BJ (cell line): ENCODE measurements at regions not wholly inside any gene's neighbourhood (a gene's known extent, or its start where the extent isn't known, plus 50 kb on each side); places are given as distances from the start of the nearest gene placed in this dataset.

Source experiments
- CTCF ChIA-PET: fragments of 350-600 bp; formaldehyde crosslinking; extraction: SDS; loops from one replicate; lab custom pipeline; 2021; ENCODE audit warnings: antibody characterized with exemption, inconsistent platforms; lab: Yijun Ruan, JAX
- POLR2A ChIA-PET: fragments of 300-600 bp; sonication (Branson Sonifier 250); formaldehyde crosslinking; extraction: SDS; loops from one replicate; lab custom pipeline; 2021; ENCODE audit warnings: antibody characterized with exemption; lab: Charles Lee
- DNase-seq: peaks from one replicate; pipeline ENCODE4 v3.0.0-alpha.2; 2011; ENCODE audit warnings: low read depth
- H3K27me3 ChIP-seq: 2 replicates; pipeline ENCODE4 v1.6.0; 2011; ENCODE audit warnings: low read length; ENCODE audit not compliant: control insufficient read depth, insufficient read depth
- H3K36me3 ChIP-seq: 2 replicates; pipeline ENCODE4 v1.5.1; 2011; ENCODE audit warnings: low read length; ENCODE audit not compliant: control insufficient read depth, insufficient read depth
- H3K4me3 ChIP-seq: 2 replicates; pipeline ENCODE4 v1.5.1; 2011; ENCODE audit warnings: low read depth, mild to moderate bottlenecking, control low read depth, low read length
- TF ChIP-seq, protein P1 (sequence below): IDR thresholded peaks from 2 replicates; pipeline ENCODE4 v1.5.1; 2011; ENCODE audit warnings: low read depth, mild to moderate bottlenecking, control low read depth, inconsistent platforms, low read length, moderate library complexity; ENCODE audit not compliant: insufficient read depth

DNA sequence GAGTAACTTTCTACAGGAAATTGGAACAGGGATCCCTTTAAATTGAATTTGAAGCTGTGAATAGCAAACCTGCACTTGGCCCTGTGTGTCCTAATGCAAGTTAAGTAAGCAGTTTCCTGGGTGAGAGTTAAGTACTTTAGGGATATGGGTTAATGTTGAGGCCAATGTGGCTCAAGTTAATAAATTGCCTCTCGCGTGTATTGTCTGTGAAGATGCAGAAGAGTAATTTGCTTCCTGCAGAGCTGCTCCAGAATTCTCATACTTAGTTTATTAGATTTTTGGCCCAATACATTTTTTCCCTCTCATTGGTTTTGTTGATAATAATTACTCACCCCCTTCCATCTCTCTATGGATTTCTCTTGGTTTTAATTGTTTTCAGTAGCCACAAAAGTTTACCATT lies 86.5 kb downstream of the SLC25A47 start:
- H3K4me3 ChIP-seq = no peak overlapping the region
- no peaks in the 10 kb centered on the region for H3K36me3 ChIP-seq
- H3K27me3 ChIP-seq = no peaks in the 10 kb centered on the region
- no peak for DNase-seq
- ChIA-PET POLR2A (no interaction called here), CTCF (interaction anchor here (0.8 to 1.2 kb wide), 3 partner anchors 11 to 229 kb away, joined by 3 to 4 read pairs (median 3); no protein-coding TSS in a partner anchor)
- TF ChIP-seq, protein P1, sequence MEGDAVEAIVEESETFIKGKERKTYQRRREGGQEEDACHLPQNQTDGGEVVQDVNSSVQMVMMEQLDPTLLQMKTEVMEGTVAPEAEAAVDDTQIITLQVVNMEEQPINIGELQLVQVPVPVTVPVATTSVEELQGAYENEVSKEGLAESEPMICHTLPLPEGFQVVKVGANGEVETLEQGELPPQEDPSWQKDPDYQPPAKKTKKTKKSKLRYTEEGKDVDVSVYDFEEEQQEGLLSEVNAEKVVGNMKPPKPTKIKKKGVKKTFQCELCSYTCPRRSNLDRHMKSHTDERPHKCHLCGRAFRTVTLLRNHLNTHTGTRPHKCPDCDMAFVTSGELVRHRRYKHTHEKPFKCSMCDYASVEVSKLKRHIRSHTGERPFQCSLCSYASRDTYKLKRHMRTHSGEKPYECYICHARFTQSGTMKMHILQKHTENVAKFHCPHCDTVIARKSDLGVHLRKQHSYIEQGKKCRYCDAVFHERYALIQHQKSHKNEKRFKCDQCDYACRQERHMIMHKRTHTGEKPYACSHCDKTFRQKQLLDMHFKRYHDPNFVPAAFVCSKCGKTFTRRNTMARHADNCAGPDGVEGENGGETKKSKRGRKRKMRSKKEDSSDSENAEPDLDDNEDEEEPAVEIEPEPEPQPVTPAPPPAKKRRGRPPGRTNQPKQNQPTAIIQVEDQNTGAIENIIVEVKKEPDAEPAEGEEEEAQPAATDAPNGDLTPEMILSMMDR = no peak

DNA sequence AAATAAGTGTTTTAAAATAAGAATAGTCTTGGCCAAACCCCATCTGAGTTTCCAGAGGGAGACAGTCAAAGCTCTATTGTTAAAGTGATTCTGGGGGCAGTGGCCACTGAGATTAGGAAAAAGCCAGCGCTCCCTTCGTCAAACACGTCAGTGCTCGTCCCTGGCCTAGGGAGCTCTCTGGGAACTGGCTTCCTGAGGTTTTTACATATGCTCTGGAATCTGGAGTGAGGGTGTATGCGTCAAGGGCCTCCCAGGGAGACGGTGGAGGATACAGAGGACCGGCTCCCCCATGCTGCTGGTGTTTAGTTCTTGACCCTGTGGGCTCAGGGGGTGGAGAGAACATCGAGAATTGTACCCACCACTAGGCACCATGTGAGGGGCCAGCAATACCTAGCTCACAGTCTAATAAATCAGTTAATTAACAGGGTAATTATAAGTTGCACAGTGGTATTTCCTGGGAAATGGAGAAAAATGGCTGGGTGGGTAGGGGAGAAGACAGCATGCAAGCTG lies 87.0 kb downstream of the SLC25A47 start:
- no peak overlapping the region for H3K4me3 ChIP-seq
- H3K27me3 ChIP-seq = no peaks in the 10 kb centered on the region
- ChIA-PET CTCF (interaction anchor here (0.6 to 1.2 kb wide), 3 partner anchors 10 to 229 kb away, joined by 3 read pairs; no protein-coding TSS in a partner anchor), POLR2A (no interaction called here)
- no peaks in the 10 kb centered on the region for H3K36me3 ChIP-seq
- no peak for DNase-seq
- TF ChIP-seq, protein P1 = no peak

DNA sequence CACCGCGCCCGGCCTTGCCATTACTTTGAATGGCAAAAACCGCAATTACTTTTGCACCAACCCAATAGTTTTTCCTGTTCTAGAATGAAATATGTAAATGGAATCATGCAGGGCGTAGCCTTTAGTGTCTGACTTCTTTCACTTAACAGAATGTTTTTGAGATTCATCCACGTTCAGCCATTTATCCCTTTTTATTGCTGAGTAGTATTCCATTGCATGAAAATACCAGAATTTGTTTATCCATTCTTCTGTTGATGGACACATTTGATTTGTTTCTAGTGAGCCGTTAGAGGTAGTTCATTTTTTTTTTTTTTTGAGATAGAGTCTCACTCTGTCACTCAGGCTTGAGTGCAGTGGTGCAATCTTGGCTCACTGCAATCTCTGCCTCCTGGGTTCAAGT lies 90.6 kb downstream of the SLC25A47 start:
- no peak overlapping the region for H3K4me3 ChIP-seq
- no peak for DNase-seq
- H3K27me3 ChIP-seq = no peaks in the 10 kb centered on the region
- TF ChIP-seq, protein P1 = no peak
- ChIA-PET CTCF (no interaction called here), POLR2A (no interaction called here)
- H3K36me3 ChIP-seq = no peaks in the 10 kb centered on the region

DNA sequence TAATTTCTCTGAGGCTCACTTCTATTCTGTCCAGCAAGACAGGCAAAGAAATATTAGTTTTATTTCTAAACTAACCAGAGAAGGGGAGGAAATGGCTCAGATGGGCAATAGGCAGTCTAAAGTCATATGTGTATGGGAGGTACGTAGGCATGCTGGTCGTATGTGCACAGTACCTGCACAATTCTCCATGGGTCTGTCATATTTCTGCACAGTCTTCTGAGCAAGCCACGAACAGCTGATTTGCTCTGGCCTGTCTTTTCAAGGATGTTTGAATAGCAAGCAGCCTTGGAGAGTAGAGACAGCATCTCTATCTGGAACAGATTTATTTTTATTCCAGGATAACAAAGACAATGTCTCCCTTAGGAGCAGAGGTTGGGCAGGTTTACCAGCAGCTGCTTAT lies 92.1 kb downstream of the SLC25A47 start:
- no peak for DNase-seq
- CTCF ChIA-PET = interaction anchor here (0.6 to 2.9 kb wide), 5 partner anchors 10 to 658 kb away, joined by 3 to 11 read pairs (median 3); no protein-coding TSS in a partner anchor
- TF ChIP-seq, protein P1 = no peak

DNA sequence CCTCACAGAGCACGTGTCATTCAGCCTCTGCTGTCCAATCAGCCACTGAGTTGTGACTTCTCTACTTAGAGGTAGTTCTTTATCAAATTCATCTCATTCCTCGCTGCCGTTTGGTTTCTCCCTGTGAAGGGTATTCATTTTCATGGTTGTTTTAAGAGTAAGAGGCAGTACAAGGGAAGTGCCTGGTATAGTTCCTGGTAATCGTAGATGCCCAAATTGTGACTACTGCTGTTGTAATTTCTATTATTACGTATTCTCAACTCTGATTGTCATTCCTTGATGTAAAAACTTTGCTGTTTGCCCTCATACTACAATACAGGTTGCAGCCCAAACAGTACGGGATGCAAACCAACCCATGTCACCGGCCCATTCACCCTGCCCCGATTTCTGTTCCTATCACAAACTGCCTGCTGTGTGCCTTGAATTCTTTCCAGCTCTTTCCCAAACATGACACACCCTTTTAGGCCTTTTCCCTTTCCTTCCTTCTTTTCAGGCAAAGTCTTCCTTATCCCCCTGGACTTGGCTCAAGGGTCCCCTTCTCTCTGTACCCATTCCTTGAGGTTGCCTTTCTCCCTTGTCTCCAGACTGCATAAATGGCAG lies 93.0 kb downstream of the SLC25A47 start:
- Histone ChIP-seq H3K27me3 (no peaks in the 10 kb centered on the region), H3K36me3 (no peaks in the 10 kb centered on the region), H3K4me3 (no peak overlapping the region)
- DNase-seq = no peak
- TF ChIP-seq, protein P1 = no peak
- CTCF ChIA-PET = interaction anchor here (0.5 to 2.9 kb wide), 16 partner anchors 8 to 363 kb away, joined by 3 to 40 read pairs (median 8); no protein-coding TSS in a partner anchor
- POLR2A ChIA-PET = no interaction called here

More for the DNA sequence above, 92.1 kb downstream of the SLC25A47 start:
- Histone ChIP-seq H3K27me3 (no peaks in the 10 kb centered on the region), H3K36me3 (no peaks in the 10 kb centered on the region), H3K4me3 (no peak overlapping the region)
- POLR2A ChIA-PET = no interaction called here
